Activated T-helper 1 cell treated with anti-CD3 and anti-CD28 coated beads, Interleukin-2, amount 50 U/mL, for 16 hours (primary cell): ENCODE measurements at regions not wholly inside any gene's neighbourhood (a gene's known extent, or its start where the extent isn't known, plus 50 kb on each side); places are given as distances from the start of the nearest gene placed in this dataset.
"Not testable (repeated sequence)": the region's sequence is repeated elsewhere in the genome, so short reads cannot be mapped to it uniquely, and the experiment has no call there.

Source experiments
- DNase-seq, 2 donors: peaks; one replicate each; pipeline ENCODE4 v3.0.0-alpha.2; 2020; ENCODE audit warnings: low read depth in 1 of 2, low spot score in 1 of 2

GRCh38 chr14:106080922-106081321, 554.5 kb downstream of the TMEM121 start:
- no peak for DNase-seq

GRCh38 chr14:106081721-106082120, 555.3 kb downstream of the TMEM121 start:
- not testable (repeated sequence) for DNase-seq

GRCh38 chr14:106083082-106083481, 556.7 kb downstream of the TMEM121 start:
- DNase-seq = no peak

- DNase-seq = no peak
Measured at GRCh38 chr14:106087837-106088236, 561.5 kb downstream of the TMEM121 start.

GRCh38 chr14:106088860-106089259, 562.5 kb downstream of the TMEM121 start:
- not testable (repeated sequence) for DNase-seq

- DNase-seq = peak in 1 of 2 donors; percentile 15
Measured at GRCh38 chr14:106094654-106095189, 568.3 kb downstream of the TMEM121 start.

GRCh38 chr14:106107703-106108102, 581.3 kb downstream of the TMEM121 start:
- DNase-seq = no peak

- no peak for DNase-seq
Measured at GRCh38 chr14:106109337-106109736, 583.0 kb downstream of the TMEM121 start.

- no peak for DNase-seq
Measured at GRCh38 chr14:106115401-106115800, 589.0 kb downstream of the TMEM121 start.

GRCh38 chr14:106116339-106116930, 590.1 kb downstream of the TMEM121 start:
- not testable (repeated sequence) for DNase-seq

GRCh38 chr14:106120101-106120500, 593.7 kb downstream of the TMEM121 start:
- no peak for DNase-seq

- no peak for DNase-seq
Measured at GRCh38 chr14:106129274-106129673, 602.9 kb downstream of the TMEM121 start.

GRCh38 chr14:106129904-106130661, 603.7 kb downstream of the TMEM121 start:
- not testable (repeated sequence) for DNase-seq

GRCh38 chr14:106133126-106133525, 606.7 kb downstream of the TMEM121 start:
- not testable (repeated sequence) for DNase-seq

- no peak for DNase-seq
Measured at GRCh38 chr14:106134886-106135285, 608.5 kb downstream of the TMEM121 start.

- DNase-seq = no peak
Measured at GRCh38 chr14:106141242-106142220, 615.1 kb downstream of the TMEM121 start.

- not testable (repeated sequence) for DNase-seq
Measured at GRCh38 chr14:106145731-106146130, 619.3 kb downstream of the TMEM121 start.

GRCh38 chr14:106153362-106153955, 627.1 kb downstream of the TMEM121 start:
- DNase-seq = peak; percentile 74 to 80

- DNase-seq = no peak
Measured at GRCh38 chr14:106163316-106163715, 636.9 kb downstream of the TMEM121 start.

- not testable (repeated sequence) for DNase-seq
Measured at GRCh38 chr14:106163812-106164211, 637.4 kb downstream of the TMEM121 start.

- DNase-seq = no peak
Measured at GRCh38 chr14:106166232-106166631, 639.8 kb downstream of the TMEM121 start.
